H9 (cell line): ENCODE measurements at regions not wholly inside any gene's neighbourhood (a gene's known extent, or its start where the extent isn't known, plus 50 kb on each side); places are given as distances from the start of the nearest gene placed in this dataset.

Source experiments
- DNase-seq: peaks from one replicate; pipeline ENCODE4 v3.0.0-alpha.2; 2017
- H2AFZ ChIP-seq: one replicate; pipeline ENCODE4 v1.6.1; 2013; ENCODE audit warnings: mild to moderate bottlenecking, low read length, control low read depth, moderate library complexity
- H2AK5ac ChIP-seq: 2 replicates; pipeline ENCODE4 v1.6.1; 2013; ENCODE audit warnings: low read length, control low read depth, mixed read lengths; ENCODE audit not compliant: insufficient read length
- H2BK120ac ChIP-seq: one replicate; pipeline ENCODE4 v1.6.1; 2013; ENCODE audit warnings: low read depth, mild to moderate bottlenecking, low read length, control low read depth, inconsistent platforms; ENCODE audit not compliant: poor library complexity, severe bottlenecking
- H2BK12ac ChIP-seq: 2 replicates; pipeline ENCODE4 v1.6.1; 2013; ENCODE audit warnings: low read length, control low read depth, mixed read lengths, low read depth; ENCODE audit not compliant: insufficient read length
- H2BK15ac ChIP-seq: 2 replicates; pipeline ENCODE4 v1.6.1; 2013; ENCODE audit warnings: low read depth, low read length, control low read depth
- H2BK20ac ChIP-seq: one replicate; pipeline ENCODE4 v1.6.1; 2013; ENCODE audit warnings: low read depth, mild to moderate bottlenecking, low read length, control low read depth, inconsistent platforms; ENCODE audit not compliant: poor library complexity, severe bottlenecking
- H2BK5ac ChIP-seq: 2 replicates; pipeline ENCODE4 v1.6.1; 2013; ENCODE audit warnings: low read length, control low read depth, mixed read lengths; ENCODE audit not compliant: insufficient read length
- H3K14ac ChIP-seq: 2 replicates; pipeline ENCODE4 v1.6.1; 2013; ENCODE audit warnings: low read length, control low read depth; ENCODE audit not compliant: insufficient read depth
- H3K18ac ChIP-seq: 2 replicates; pipeline ENCODE4 v1.6.1; 2013; ENCODE audit warnings: low read depth, mild to moderate bottlenecking, mixed read lengths, low read length, control low read depth; ENCODE audit not compliant: insufficient read length
- H3K23ac ChIP-seq: 2 replicates; pipeline ENCODE4 v1.6.1; 2013; ENCODE audit warnings: low read length, control low read depth, mixed read lengths, low read depth; ENCODE audit not compliant: insufficient read length
- H3K23me2 ChIP-seq: 2 replicates; pipeline ENCODE4 v1.6.1; 2013; ENCODE audit warnings: low read depth, mild to moderate bottlenecking, mixed read lengths, low read length, control low read depth; ENCODE audit not compliant: insufficient read length, poor library complexity, severe bottlenecking
- H3K27ac ChIP-seq: 2 replicates; pipeline ENCODE4 v1.5.1; 2013; ENCODE audit warnings: low read length, control low read depth, mixed read lengths, low read depth; ENCODE audit not compliant: insufficient read length
- H3K27me3 ChIP-seq: 2 replicates; pipeline ENCODE4 v1.6.1; 2013; ENCODE audit warnings: low read length, control low read depth, inconsistent platforms; ENCODE audit not compliant: insufficient read depth
- H3K4ac ChIP-seq: 2 replicates; pipeline ENCODE4 v1.6.1; 2013; ENCODE audit warnings: low read depth, mild to moderate bottlenecking, control low read depth, inconsistent platforms, low read length, moderate library complexity
- H3K4me1 ChIP-seq: 2 replicates; pipeline ENCODE4 v1.6.1; 2013; ENCODE audit warnings: low read length, control low read depth, inconsistent platforms; ENCODE audit not compliant: insufficient read depth
- H3K4me2 ChIP-seq: 2 replicates; pipeline ENCODE4 v1.6.1; 2013; ENCODE audit warnings: low read length, control low read depth, mixed read lengths; ENCODE audit not compliant: insufficient read length, insufficient read depth
- H3K56ac ChIP-seq: 2 replicates; pipeline ENCODE4 v1.6.1; 2013; ENCODE audit warnings: low read depth, mild to moderate bottlenecking, mixed read lengths, low read length, control low read depth; ENCODE audit not compliant: insufficient read length
- H3K79me1 ChIP-seq: 2 replicates; pipeline ENCODE4 v1.6.1; 2013; ENCODE audit warnings: low read depth, mild to moderate bottlenecking, moderate library complexity, low read length, control low read depth, inconsistent platforms; ENCODE audit not compliant: insufficient read depth, poor library complexity, severe bottlenecking
- H3K79me2 ChIP-seq: 2 replicates; pipeline ENCODE4 v1.6.1; 2013; ENCODE audit warnings: low read length, control low read depth, inconsistent platforms; ENCODE audit not compliant: insufficient read depth
- H3K9ac ChIP-seq: 2 replicates; pipeline ENCODE4 v1.6.1; 2013; ENCODE audit warnings: low read length, control low read depth, mixed read lengths; ENCODE audit not compliant: insufficient read length; ENCODE audit errors: extremely low read depth
- H3K9me3 ChIP-seq: one replicate; pipeline ENCODE4 v1.6.1; 2013; ENCODE audit warnings: low read depth, low read length, inconsistent platforms; ENCODE audit not compliant: control insufficient read depth
- H3T11ph ChIP-seq: one replicate; pipeline ENCODE4 v1.6.1; 2013; ENCODE audit warnings: mild to moderate bottlenecking, low read length, control low read depth, inconsistent platforms
- H4K20me1 ChIP-seq: one replicate; pipeline ENCODE4 v1.6.1; 2013; ENCODE audit not compliant: control insufficient read depth, insufficient read length, insufficient read depth
- H4K5ac ChIP-seq: 2 replicates; pipeline ENCODE4 v1.6.1; 2013; ENCODE audit warnings: low read depth, mild to moderate bottlenecking, mixed read lengths, low read length, control low read depth; ENCODE audit not compliant: insufficient read length
- H4K8ac ChIP-seq: replicated peaks from 2 replicates; pipeline ENCODE4 v1.6.1; 2013; ENCODE audit warnings: low read length, control low read depth, mixed read lengths, low read depth; ENCODE audit not compliant: insufficient read length
- H4K91ac ChIP-seq: 2 replicates; pipeline ENCODE4 v1.6.1; 2013; ENCODE audit warnings: low read depth, mild to moderate bottlenecking, moderate library complexity, mixed read lengths, low read length, control low read depth; ENCODE audit not compliant: insufficient read length
- H3K27ac Mint-ChIP-seq, 3 experiments: 2 replicates in 2 of 3; 3 replicates in 1 of 3; pipeline ENCODE4 v1.8.0; 2020 to 2021; ENCODE audit warnings: mixed read lengths in 3 of 3, mild to moderate bottlenecking in 1 of 3, moderate library complexity in 1 of 3
- H3K27me3 Mint-ChIP-seq: 2 replicates; pipeline ENCODE4 v1.8.0; 2021; ENCODE audit warnings: low read depth, mild to moderate bottlenecking, moderate library complexity, mixed read lengths
- H3K36me3 Mint-ChIP-seq, 3 experiments: 2 replicates in 2 of 3; 3 replicates in 1 of 3; pipeline ENCODE4 v1.8.0; 2020 to 2021; ENCODE audit warnings: low read depth in 3 of 3, mixed read lengths in 3 of 3; ENCODE audit not compliant: insufficient read depth in 1 of 3
- H3K4me1 Mint-ChIP-seq, 2 experiments: 2 replicates each; pipeline ENCODE4 v1.8.0; 2020; ENCODE audit warnings: mixed read lengths in 2 of 2
- H3K4me3 Mint-ChIP-seq, 2 experiments: 2 replicates in 1 of 2; 3 replicates in 1 of 2; pipeline ENCODE4 v1.8.0; 2020 to 2021; ENCODE audit warnings: mild to moderate bottlenecking in 2 of 2, mixed read lengths in 2 of 2, moderate library complexity in 1 of 2
- H3K9me3 Mint-ChIP-seq, 2 experiments: 2 replicates in 1 of 2; 3 replicates in 1 of 2; pipeline ENCODE4 v1.8.0; 2020; ENCODE audit warnings: mild to moderate bottlenecking in 2 of 2, mixed read lengths in 2 of 2, moderate library complexity in 1 of 2
- CTCF ChIP-seq: fragments of 200-600 bp; sonication (generic); conservative IDR thresholded peaks from 3 replicates; pipeline ENCODE4 v1.8.0; 2021; ENCODE audit warnings: antibody characterized with exemption, mild to moderate bottlenecking
- WGBS: extraction: QIAGEN DNeasy Blood & Tissue Kit; methylation state at CpG from one replicate; pipeline ENCODE4 v1.1.7; 2013; ENCODE audit warnings: missing lambda C conversion rate, low lambda C conversion rate, mixed read lengths; ENCODE audit not compliant: insufficient read length; ENCODE audit errors: extremely low coverage; 5-methylcytosine and 5-hydroxymethylcytosine counted together

GRCh38 chr14:98231210-98231609 lies 1040.8 kb downstream of the BCL11B start:
- Histone ChIP-seq H2AFZ (no peak overlapping the region), H2BK12ac (no peak overlapping the region), H3K23ac (no peak overlapping the region), H3K9ac (no peak overlapping the region), H3T11ph (no peak overlapping the region), H3K56ac (no peak overlapping the region), H3K14ac (no peak overlapping the region), H2AK5ac (no peak overlapping the region), H3K79me1 (no peaks in the 10 kb centered on the region), H3K18ac (no peak overlapping the region), H4K5ac (no peak overlapping the region), H3K4me1 (no peaks in the 10 kb centered on the region), H3K4me2 (no peak overlapping the region), H2BK15ac (no peak overlapping the region), H3K23me2 (no peaks in the 10 kb centered on the region), H3K9me3 (no peaks in the 10 kb centered on the region), H4K91ac (no peak overlapping the region), H3K4ac (no peak overlapping the region), H2BK5ac (no peak overlapping the region), H4K20me1 (no peaks in the 10 kb centered on the region), H4K8ac (no peak overlapping the region), H3K27me3 (no peaks in the 10 kb centered on the region), H3K27ac (no peak overlapping the region), H2BK120ac (no peak overlapping the region), H3K79me2 (no peaks in the 10 kb centered on the region), H2BK20ac (no peak overlapping the region)
- no peak for TF ChIP-seq CTCF
- no peaks in the 10 kb centered on the region; a peak in 1 of 7 replicates for H3K36me3 Mint-ChIP-seq
- no peak overlapping the region for H3K4me3 Mint-ChIP-seq
- no peaks in the 10 kb centered on the region; the same call in 1 of the 2 replicates for H3K27me3 Mint-ChIP-seq
- WGBS = no CpG with 5 or more reads among the region's 2 CpGs
- H3K27ac Mint-ChIP-seq = 0 out of 7 replicates have a peak overlapping the region, but pooled peaks of 1 of the 3 experiments have one; percentile 45
- no peak for DNase-seq
- H3K4me1 Mint-ChIP-seq = peaks cover 7 to 10% of the 10 kb centered on the region in 2 experiments
- peaks cover 0 to 4% of the 10 kb centered on the region in 2 experiments; a peak in 3 of 5 replicates for H3K9me3 Mint-ChIP-seq
